K562 (cell line): ENCODE measurements at regions not wholly inside any gene's neighbourhood (a gene's known extent, or its start where the extent isn't known, plus 50 kb on each side); places are given as distances from the start of the nearest gene placed in this dataset.

Experiments used
- ATF7 ChIP-seq: fragments of 450-650 bp; IDR thresholded peaks from 2 replicates; pipeline ENCODE4 v1.7.1; 2014; ENCODE audit warnings: mild to moderate bottlenecking, moderate library complexity
- ELF1 ChIP-seq: fragments of 200-800 bp; sonication (Bioruptor generic); IDR thresholded peaks from 2 replicates; pipeline ENCODE4 v1.6.1; 2016; ENCODE audit warnings: missing genetic modification characterization, missing compliant biosample characterization
- EP300 ChIP-seq: IDR thresholded peaks from 2 replicates; pipeline ENCODE4 v1.6.1; 2012; ENCODE audit warnings: low read length, improper control_type of control experiment
- MED1 ChIP-seq: sonication (generic); formaldehyde crosslinking; IDR thresholded peaks from 2 replicates; pipeline ENCODE4 v1.8.1; 2023; ENCODE audit warnings: missing genetic modification reagents, borderline replicate concordance
- MLX ChIP-seq, 2 experiments: fragments of 450-650 bp in 1 of 2; sonication (generic) in 1 of 2; formaldehyde crosslinking; conservative IDR thresholded peaks; 2 replicates each; pipeline versions ENCODE4 v1.4.0 to v1.8.1; 2020 to 2022; ENCODE audit warnings: mild to moderate bottlenecking in 1 of 2, missing genetic modification reagents in 1 of 2
- MYBL2 ChIP-seq, 2 experiments: fragments of 450-650 bp in 1 of 2; sonication (generic) in 1 of 2; formaldehyde crosslinking in 1 of 2; IDR thresholded peaks; 2 replicates each; pipeline versions ENCODE4 v1.6.1 to v1.8.1; 2017 to 2022; ENCODE audit warnings: borderline replicate concordance in 1 of 2, inconsistent platforms in 1 of 2, low read depth in 1 of 2, mild to moderate bottlenecking in 1 of 2, missing genetic modification reagents in 1 of 2, moderate library complexity in 1 of 2
- POLR2A ChIP-seq: fragments of 450-650 bp; conservative IDR thresholded peaks from 2 replicates; pipeline ENCODE4 v1.6.1; 2016
- POLR2AphosphoS5 ChIP-seq: IDR thresholded peaks from 2 replicates; pipeline ENCODE4 v1.6.1; 2011; ENCODE audit warnings: mild to moderate bottlenecking, low read depth, low read length, moderate library complexity; ENCODE audit not compliant: control insufficient read depth, insufficient read depth
- RAD21 ChIP-seq, 2 experiments: fragments of 250-450 bp in 1 of 2; fragments of 450-650 bp in 1 of 2; sonication (Bioruptor Pico) in 1 of 2; formaldehyde crosslinking in 1 of 2; IDR thresholded peaks in 1 of 2; conservative IDR thresholded peaks in 1 of 2; 2 replicates each; pipeline versions ENCODE4 v1.4.0 to v1.8.0; 2020 to 2022; ENCODE audit warnings: mild to moderate bottlenecking in 2 of 2, moderate library complexity in 1 of 2
- SMC3 ChIP-seq: conservative IDR thresholded peaks from 2 replicates; pipeline ENCODE4 v1.6.1; 2011; ENCODE audit warnings: low read depth, low read length, improper control_type of control experiment; ENCODE audit not compliant: insufficient read depth
- YY1 ChIP-seq, 3 experiments: IDR thresholded peaks; 2 replicates each; pipeline ENCODE4 v1.6.1; 2011; ENCODE audit warnings: low read length in 2 of 3, mild to moderate bottlenecking in 2 of 3, moderate library complexity in 2 of 3, borderline replicate concordance in 1 of 3, control low read depth in 1 of 3, low read depth in 1 of 3; ENCODE audit not compliant: insufficient read depth in 3 of 3, insufficient replicate concordance in 2 of 3, control insufficient read depth in 1 of 3, insufficient read length in 1 of 3; ENCODE audit errors: extremely low read depth in 1 of 3

GRCh38 chr16:76899767-76900166, 291.2 kb upstream of the MON1B start:
- TF ChIP-seq EP300 (no peak), MED1 (CRISPR knock-in tag) (no peak), RAD21 (CRISPR knock-in tag; conservative IDR thresholded peaks at IDR 0.05 in 1 of 2, IDR thresholded peaks at IDR 0.05 in 1 of 2) (no peak), POLR2AphosphoS5 (no peak), POLR2A (no peak), MYBL2 (IDR thresholded peaks at IDR 0.05; ENCODE audit: low read depth) (no peak), MYBL2 (CRISPR knock-in tag; IDR thresholded peaks at IDR 0.05; ENCODE audit: borderline replicate concordance) (no peak), YY1 (IDR thresholded peaks at IDR 0.05; ENCODE audit: borderline replicate concordance in 1 of 3, control insufficient read depth in 1 of 3, extremely low read depth in 1 of 3, insufficient read depth in 3 of 3, insufficient read length in 1 of 3, insufficient replicate concordance in 2 of 3, low read depth in 1 of 3, low read length in 2 of 3) (no peak), MLX (CRISPR knock-in tag; conservative IDR thresholded peaks at IDR 0.05) (no peak), ELF1 (tag) (no peak), ATF7 (no peak), SMC3 (no peak)
